ENCODE measurements at regions not wholly inside any gene's neighbourhood (a gene's known extent, or its start where the extent isn't known, plus 50 kb on each side); places are given as distances from the start of the nearest gene placed in this dataset.

- TF ChIP-seq TCF7L2 (IDR thresholded peaks at IDR 0.05; ENCODE audit: low read depth, low read length), result no peak
- no peak for TF ChIP-seq SMC3 (IDR thresholded peaks at IDR 0.05; ENCODE audit: low read length)
- TF ChIP-seq PITX1 (CRISPR knock-in tag; IDR thresholded peaks at IDR 0.05), result no peak
- TF ChIP-seq ZNF3 (CRISPR knock-in tag; IDR thresholded peaks at IDR 0.05), result no peak
- 0 out of 2 replicates have a peak, but pooled peaks have one; percentile 20 for TF ChIP-seq IKZF5 (CRISPR knock-in tag; IDR thresholded peaks at IDR 0.05)
- no peak for TF ChIP-seq SNAI1 (CRISPR knock-in tag; IDR thresholded peaks at IDR 0.05; ENCODE audit: borderline replicate concordance)
- TF ChIP-seq TRIM24 (CRISPR knock-in tag; IDR thresholded peaks at IDR 0.05), result no peak
- peak; percentile 93 for TF ChIP-seq BHLHE40 (IDR thresholded peaks at IDR 0.05; ENCODE audit: low read length)
- TF ChIP-seq TFDP2 (CRISPR knock-in tag; IDR thresholded peaks at IDR 0.05), result peak; percentile 40; the same call in 1 of the 2 replicates
- TF ChIP-seq CBX5 (CRISPR knock-in tag; IDR thresholded peaks at IDR 0.05; ENCODE audit: borderline replicate concordance), result no peak
- no peak for TF ChIP-seq CBFB (CRISPR knock-in tag; IDR thresholded peaks at IDR 0.05)
- no peak for TF ChIP-seq ZFP37 (CRISPR knock-in tag; IDR thresholded peaks at IDR 0.05; ENCODE audit: borderline replicate concordance)
- TF ChIP-seq ZNF580 (CRISPR knock-in tag; IDR thresholded peaks at IDR 0.05; ENCODE audit: borderline replicate concordance, low read depth), result no peak
- TF ChIP-seq STAT6 (CRISPR knock-in tag; IDR thresholded peaks at IDR 0.05; ENCODE audit: borderline replicate concordance), result no peak
- peak; percentile 83 for TF ChIP-seq GATAD1 (CRISPR knock-in tag; IDR thresholded peaks at IDR 0.05)
- TF ChIP-seq POGK (CRISPR knock-in tag; conservative IDR thresholded peaks at IDR 0.05), result peak; percentile 41; the same call in 1 of the 2 replicates
- TF ChIP-seq SRSF1 (optimal IDR thresholded peaks at IDR 0.05; ENCODE audit: low read depth, low read length), result no peak
- TF ChIP-seq PAX8 (CRISPR knock-in tag; IDR thresholded peaks at IDR 0.05; ENCODE audit: borderline replicate concordance), result no peak
- peak; percentile 51; the same call in 1 of the 2 replicates for TF ChIP-seq KMT2A (CRISPR knock-in tag; IDR thresholded peaks at IDR 0.05)
- TF ChIP-seq ZNF337 (CRISPR knock-in tag; IDR thresholded peaks at IDR 0.05; ENCODE audit: borderline replicate concordance, low read depth), result no peak
- TF ChIP-seq ZNF577 (CRISPR knock-in tag; IDR thresholded peaks at IDR 0.05; ENCODE audit: borderline replicate concordance, low read depth), result no peak
Measured at GRCh38 chr9:6703898-6704639, 53.7 kb upstream of the KDM4C start (continued).
